Activated CD4-positive, alpha-beta T cell treated with anti-CD3 and anti-CD28 coated beads, Interleukin-2, Interleukin-6, amounts not matched to agents 100 ng/mL and 50 ng/mL, durations not matched to agents 16 hours and 8 hours (primary cell): ENCODE measurements at regions not wholly inside any gene's neighbourhood (a gene's known extent, or its start where the extent isn't known, plus 50 kb on each side); places are given as distances from the start of the nearest gene placed in this dataset.

Experiments used
- DNase-seq: peaks from one replicate; pipeline ENCODE4 v3.0.0-alpha.2; 2020

GRCh38 chr16:80418517-80419355 lies 122.1 kb upstream of the DYNLRB2 start:
- DNase-seq: no peak

GRCh38 chr16:80417706-80418271 lies 123.0 kb upstream of the DYNLRB2 start:
- DNase-seq: no peak

GRCh38 chr16:80408014-80408413 lies 132.8 kb upstream of the DYNLRB2 start:
- no peak for DNase-seq

- no peak for DNase-seq
These were observed 133.4 kb upstream of the DYNLRB2 start for GRCh38 chr16:80407265-80407987.

- DNase-seq: no peak
These were observed 135.9 kb upstream of the DYNLRB2 start for GRCh38 chr16:80404847-80405246.

- no peak for DNase-seq
These were observed 136.9 kb upstream of the DYNLRB2 start for GRCh38 chr16:80403894-80404293.

GRCh38 chr16:80390871-80391489 lies 149.8 kb upstream of the DYNLRB2 start:
- no peak for DNase-seq

GRCh38 chr16:80390046-80390445 lies 150.7 kb upstream of the DYNLRB2 start:
- DNase-seq: no peak

GRCh38 chr16:80389338-80389737 lies 151.5 kb upstream of the DYNLRB2 start:
- DNase-seq: no peak

GRCh38 chr16:80387318-80387921 lies 153.4 kb upstream of the DYNLRB2 start:
- DNase-seq: no peak

GRCh38 chr16:80384862-80385261 lies 155.9 kb upstream of the DYNLRB2 start:
- DNase-seq: no peak

- no peak for DNase-seq
These were observed 160.3 kb upstream of the DYNLRB2 start for GRCh38 chr16:80380514-80380913.

- DNase-seq: no peak
These were observed 163.5 kb upstream of the DYNLRB2 start for GRCh38 chr16:80377096-80377956.

GRCh38 chr16:80375973-80376372 lies 164.8 kb upstream of the DYNLRB2 start:
- no peak for DNase-seq

GRCh38 chr16:80375513-80375912 lies 165.3 kb upstream of the DYNLRB2 start:
- DNase-seq: no peak

- no peak for DNase-seq
These were observed 168.5 kb upstream of the DYNLRB2 start for GRCh38 chr16:80372341-80372740.

- no peak for DNase-seq
These were observed 171.4 kb upstream of the DYNLRB2 start for GRCh38 chr16:80369138-80369958.

- no peak for DNase-seq
These were observed 173.6 kb upstream of the DYNLRB2 start for GRCh38 chr16:80367037-80367658.

GRCh38 chr16:80366023-80366422 lies 174.8 kb upstream of the DYNLRB2 start:
- no peak for DNase-seq

GRCh38 chr16:80362816-80363215 lies 178.0 kb upstream of the DYNLRB2 start:
- DNase-seq: no peak

- no peak for DNase-seq
These were observed 184.4 kb upstream of the DYNLRB2 start for GRCh38 chr16:80356365-80356764.
